Mesothelial cell of epicardium (in vitro differentiated cells): ENCODE measurements at regions not wholly inside any gene's neighbourhood (a gene's known extent, or its start where the extent isn't known, plus 50 kb on each side); places are given as distances from the start of the nearest gene placed in this dataset.

ENCODE experiments used
- DNase-seq, 2 experiments: peaks; one replicate each; pipeline ENCODE4 v3.0.0; 2021; ENCODE audit warnings: low spot score in 2 of 2; ENCODE audit not compliant: unreplicated experiment in 2 of 2
- H3K27ac Mint-ChIP-seq: 2 replicates; pipeline ENCODE4 v1.8.0; 2021; ENCODE audit warnings: mixed read lengths
- H3K27me3 Mint-ChIP-seq: 2 replicates; pipeline ENCODE4 v1.8.0; 2021; ENCODE audit warnings: low read depth, mixed read lengths
- H3K36me3 Mint-ChIP-seq: 2 replicates; pipeline ENCODE4 v1.8.0; 2021; ENCODE audit warnings: mixed read lengths
- H3K4me1 Mint-ChIP-seq: 2 replicates; pipeline ENCODE4 v1.8.0; 2021; ENCODE audit warnings: mixed read lengths
- H3K4me3 Mint-ChIP-seq: 2 replicates; pipeline ENCODE4 v1.8.0; 2021; ENCODE audit warnings: mild to moderate bottlenecking, moderate library complexity, mixed read lengths
- H3K9me3 Mint-ChIP-seq: 2 replicates; pipeline ENCODE4 v1.8.0; 2021; ENCODE audit warnings: mixed read lengths
- CTCF ChIP-seq: fragments of 200-600 bp; sonication (generic); IDR thresholded peaks from one replicate; pipeline ENCODE4 v1.5.0; 2021; ENCODE audit warnings: antibody characterized with exemption; ENCODE audit not compliant: unreplicated experiment

- peaks cover 11% of the 10 kb centered on the region for H3K27me3 Mint-ChIP-seq
- no peak for TF ChIP-seq CTCF
- H3K4me3 Mint-ChIP-seq = no peak overlapping the region
These were observed 878.0 kb upstream of the KCND2 start for GRCh38 chr7:119395024-119395423.

GRCh38 chr7:119397156-119397555 lies 875.8 kb upstream of the KCND2 start:
- no peak for TF ChIP-seq CTCF
- H3K4me3 Mint-ChIP-seq = no peak overlapping the region
- peaks cover 4% of the 10 kb centered on the region for H3K4me1 Mint-ChIP-seq
- H3K27ac Mint-ChIP-seq = no peak overlapping the region
- H3K9me3 Mint-ChIP-seq = no peaks in the 10 kb centered on the region
- peaks cover 11% of the 10 kb centered on the region for H3K27me3 Mint-ChIP-seq
- no peak for DNase-seq
- no peaks in the 10 kb centered on the region for H3K36me3 Mint-ChIP-seq

More at GRCh38 chr7:119395024-119395423, 878.0 kb upstream of the KCND2 start:
- Mint-ChIP-seq H3K9me3 (no peaks in the 10 kb centered on the region), H3K27ac (no peak overlapping the region), H3K36me3 (no peaks in the 10 kb centered on the region), H3K4me1 (peaks cover 4% of the 10 kb centered on the region)
- no peak for DNase-seq

GRCh38 chr7:119408596-119408995 lies 864.4 kb upstream of the KCND2 start:
- no peak for DNase-seq
- Mint-ChIP-seq H3K27ac (no peak overlapping the region), H3K4me1 (no peaks in the 10 kb centered on the region), H3K9me3 (peaks cover 4% of the 10 kb centered on the region), H3K27me3 (no peaks in the 10 kb centered on the region), H3K36me3 (no peaks in the 10 kb centered on the region), H3K4me3 (no peak overlapping the region)
- TF ChIP-seq CTCF = no peak

- Mint-ChIP-seq H3K27ac (no peak overlapping the region), H3K36me3 (no peaks in the 10 kb centered on the region), H3K9me3 (peaks cover 4% of the 10 kb centered on the region), H3K4me1 (no peaks in the 10 kb centered on the region), H3K27me3 (peaks cover 2% of the 10 kb centered on the region), H3K4me3 (no peak overlapping the region)
- DNase-seq = no peak
- no peak for TF ChIP-seq CTCF
These were observed 859.6 kb upstream of the KCND2 start for GRCh38 chr7:119413314-119413805.

- no peaks in the 10 kb centered on the region for H3K4me1 Mint-ChIP-seq
- DNase-seq = no peak
- peaks cover 4% of the 10 kb centered on the region for H3K9me3 Mint-ChIP-seq
- no peak for TF ChIP-seq CTCF
- H3K27ac Mint-ChIP-seq = no peak overlapping the region
- H3K4me3 Mint-ChIP-seq = no peak overlapping the region
- H3K36me3 Mint-ChIP-seq = no peaks in the 10 kb centered on the region
- H3K27me3 Mint-ChIP-seq = peaks cover 2% of the 10 kb centered on the region
These were observed 857.3 kb upstream of the KCND2 start for GRCh38 chr7:119415682-119416081.

GRCh38 chr7:119421657-119422056 lies 851.3 kb upstream of the KCND2 start:
- Mint-ChIP-seq H3K27me3 (peaks cover 2% of the 10 kb centered on the region), H3K27ac (no peak overlapping the region), H3K4me1 (no peaks in the 10 kb centered on the region), H3K9me3 (peaks cover 3% of the 10 kb centered on the region), H3K36me3 (no peaks in the 10 kb centered on the region), H3K4me3 (no peak overlapping the region)
- TF ChIP-seq CTCF = no peak
- DNase-seq = no peak
